IMR-90 (cell line): ENCODE measurements at regions not wholly inside any gene's neighbourhood (a gene's known extent, or its start where the extent isn't known, plus 50 kb on each side); places are given as distances from the start of the nearest gene placed in this dataset.

ENCODE experiments used
- ATAC-seq: fragments of 200-7000 bp; cut with Tn5 transposase; 2 replicates; pipeline ENCODE4 v1.9.1; 2020; ENCODE audit warnings: low read depth, mild to moderate bottlenecking, moderate library complexity
- BruUV-seq: library from RNA; stranded (reverse); fragments of 400-500 nt; replicated peaks from 2 replicates; lab custom pipeline; 2021; lab: Mats Ljungman, UMichigan
- CTCF ChIA-PET: fragments of 300-600 bp; formaldehyde crosslinking; extraction: SDS; loops from one replicate; lab custom pipeline; 2021; ENCODE audit warnings: antibody characterized with exemption; lab: Yijun Ruan, JAX
- POLR2A ChIA-PET: fragments of 300-600 bp; sonication (Branson Sonifier 250); formaldehyde crosslinking; loops from one replicate; lab custom pipeline; 2022; ENCODE audit warnings: antibody characterized with exemption; ENCODE audit not compliant: unreplicated experiment; lab: Charles Lee
- DNase-seq: peaks from one replicate; pipeline ENCODE4 v3.0.0; 2013
- H2AFZ ChIP-seq: replicated peaks from 2 replicates; pipeline ENCODE3; 2013; ENCODE audit warnings: low read length, mild to moderate bottlenecking; ENCODE audit not compliant: poor library complexity
- H2AK5ac ChIP-seq: 2 replicates; pipeline ENCODE4 v1.6.1; 2013; ENCODE audit warnings: low read depth, low read length, inconsistent platforms
- H2AK9ac ChIP-seq: replicated peaks from 2 replicates; pipeline ENCODE3; 2013; ENCODE audit warnings: mild to moderate bottlenecking, low read depth, low read length, moderate library complexity; ENCODE audit not compliant: poor library complexity
- H2BK120ac ChIP-seq: 2 replicates; pipeline ENCODE4 v1.6.1; 2013; ENCODE audit warnings: low read depth, low read length, inconsistent platforms
- H2BK15ac ChIP-seq: 3 replicates; pipeline ENCODE4 v1.6.1; 2013; ENCODE audit warnings: low read depth, low read length, inconsistent platforms
- H2BK20ac ChIP-seq: 2 replicates; pipeline ENCODE4 v1.6.1; 2013; ENCODE audit warnings: low read depth, mild to moderate bottlenecking, inconsistent platforms, low read length, moderate library complexity
- H2BK5ac ChIP-seq: 2 replicates; pipeline ENCODE4 v1.6.1; 2013; ENCODE audit warnings: mild to moderate bottlenecking, low read depth, low read length, inconsistent platforms; ENCODE audit not compliant: poor library complexity, severe bottlenecking
- H3K14ac ChIP-seq: replicated peaks from 2 replicates; pipeline ENCODE4 v1.6.1; 2013; ENCODE audit warnings: low read depth, low read length, inconsistent platforms
- H3K18ac ChIP-seq: 2 replicates; pipeline ENCODE4 v1.6.1; 2013; ENCODE audit warnings: low read depth, low read length, control low read depth
- H3K23ac ChIP-seq: 2 replicates; pipeline ENCODE4 v1.6.1; 2013; ENCODE audit warnings: low read depth, low read length, inconsistent platforms
- H3K27ac ChIP-seq: 2 replicates; pipeline ENCODE4 v1.5.1; 2013; ENCODE audit warnings: mild to moderate bottlenecking, control low read depth, low read length; ENCODE audit not compliant: insufficient read depth
- H3K27me3 ChIP-seq: 2 replicates; pipeline ENCODE4 v1.6.1; 2013; ENCODE audit warnings: low read length; ENCODE audit not compliant: control insufficient read depth, insufficient read depth
- H3K36me3 ChIP-seq: 2 replicates; pipeline ENCODE4 v1.6.1; 2013; ENCODE audit warnings: low read length, mixed read lengths; ENCODE audit not compliant: control insufficient read depth, insufficient read depth
- H3K4ac ChIP-seq: 2 replicates; pipeline ENCODE4 v1.6.1; 2013; ENCODE audit warnings: low read depth, low read length, inconsistent platforms
- H3K4me1 ChIP-seq: 2 replicates; pipeline ENCODE4 v1.6.1; 2013; ENCODE audit warnings: low read length, mixed read lengths; ENCODE audit not compliant: control insufficient read depth, insufficient read depth
- H3K4me2 ChIP-seq: 2 replicates; pipeline ENCODE4 v1.6.1; 2013; ENCODE audit warnings: low read depth, mild to moderate bottlenecking, control low read depth, low read length, moderate library complexity
- H3K4me3 ChIP-seq: 2 replicates; pipeline ENCODE4 v1.5.1; 2013; ENCODE audit warnings: low read depth, mild to moderate bottlenecking, control low read depth, low read length, moderate library complexity; ENCODE audit not compliant: insufficient read depth
- H3K56ac ChIP-seq: 2 replicates; pipeline ENCODE4 v1.6.1; 2013; ENCODE audit warnings: low read length, inconsistent platforms; ENCODE audit not compliant: insufficient read depth; ENCODE audit errors: extremely low read depth
- H3K79me1 ChIP-seq, 2 experiments: 2 replicates each; pipeline ENCODE4 v1.6.1; 2013; ENCODE audit warnings: low read length in 2 of 2, inconsistent platforms in 1 of 2, low read depth in 1 of 2
- H3K9ac ChIP-seq: 2 replicates; pipeline ENCODE4 v1.6.1; 2013; ENCODE audit warnings: low read depth, low read length, control low read depth
- H3K9me1 ChIP-seq: 2 replicates; pipeline ENCODE4 v1.6.1; 2013; ENCODE audit warnings: low read length, inconsistent platforms; ENCODE audit not compliant: insufficient read depth
- H3K9me3 ChIP-seq: 2 replicates; pipeline ENCODE4 v1.6.1; 2013; ENCODE audit warnings: low read length; ENCODE audit not compliant: control insufficient read depth, insufficient read depth
- H4K20me1 ChIP-seq: 2 replicates; pipeline ENCODE4 v1.6.1; 2013; ENCODE audit warnings: low read length, inconsistent platforms; ENCODE audit not compliant: insufficient read depth
- H4K5ac ChIP-seq: 2 replicates; pipeline ENCODE4 v1.6.1; 2013; ENCODE audit warnings: mild to moderate bottlenecking, low read depth, low read length, control low read depth
- H4K8ac ChIP-seq, 2 experiments: 2 replicates each; pipeline ENCODE4 v1.6.1; 2013; ENCODE audit warnings: low read depth in 2 of 2, low read length in 2 of 2, control low read depth in 1 of 2, inconsistent platforms in 1 of 2
- H4K91ac ChIP-seq: 2 replicates; pipeline ENCODE4 v1.6.1; 2013; ENCODE audit warnings: low read depth, low read length, inconsistent platforms; ENCODE audit not compliant: insufficient read depth
- MAFK ChIP-seq: IDR thresholded peaks from 2 replicates; pipeline ENCODE4 v1.6.1; 2012; ENCODE audit warnings: low read depth, low read length, improper control_type of control experiment
- WGBS, 2 experiments: methylation state at CpG; one replicate each; pipeline versions ENCODE4 v1.1.5 to v1.1.7; 2013; ENCODE audit warnings: missing lambda C conversion rate in 2 of 2; ENCODE audit not compliant: insufficient read length in 1 of 2; ENCODE audit errors: extremely low coverage in 2 of 2; 5-methylcytosine and 5-hydroxymethylcytosine counted together
- dilution Hi-C: fragments of 300-500 bp; cut with HindIII; formaldehyde crosslinking; loops from one replicate; pipeline ENCODE4 v1.14.3; 2018; ENCODE audit warnings: low sequenced_read_pairs; ENCODE audit not compliant: unreplicated experiment
- in situ Hi-C: fragments of 300-500 bp; cut with MboI; formaldehyde crosslinking; loops from 3 replicates; pipeline ENCODE4 v1.14.3; 2019; ENCODE audit warnings: low sequenced_read_pairs, inconsistent platforms, mixed read lengths
- intact Hi-C: fragments of 100-400 bp; cut with micrococcal nuclease; formaldehyde crosslinking; loops from 2 replicates; pipeline ENCODE4 v1.10.0; 2022
- TF ChIP-seq, protein P1 (sequence below): fragments of 150-350 bp; IDR thresholded peaks from 2 replicates; pipeline ENCODE4 v1.6.1; 2017; ENCODE audit warnings: mild to moderate bottlenecking, antibody characterized with exemption, low read length, low read depth

DNA sequence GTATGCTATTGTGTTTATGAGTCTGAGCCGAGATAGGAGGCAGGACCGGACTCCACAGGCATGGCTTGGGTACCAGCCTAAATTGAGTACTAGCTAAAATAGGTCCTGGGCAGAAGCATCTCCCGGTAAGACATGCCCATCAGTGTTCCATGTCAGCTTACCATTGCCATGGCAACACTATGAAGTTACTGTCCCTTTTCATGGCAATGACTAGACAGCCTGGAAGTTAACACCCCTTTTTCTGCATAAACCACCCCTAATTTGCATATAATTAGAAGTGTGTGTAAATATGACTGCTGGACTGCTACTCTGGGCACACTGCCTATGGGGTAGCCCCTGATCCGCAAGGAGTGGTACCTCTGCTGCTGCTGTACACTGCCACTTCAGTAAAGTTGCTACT, 1005.1 kb upstream of the FAM98A start:
- ChIA-PET CTCF (no interaction called here), POLR2A (no interaction called here)
- H2AK9ac ChIP-seq: no peak overlapping the region
- dilution Hi-C loops: no loop called here
- H2BK120ac ChIP-seq: no peak overlapping the region
- no peak overlapping the region for H4K8ac ChIP-seq
- H3K23ac ChIP-seq: no peak overlapping the region
- H3K36me3 ChIP-seq: no peaks in the 10 kb centered on the region
- no peak overlapping the region for H2BK20ac ChIP-seq
- H3K9me1 ChIP-seq: no peaks in the 10 kb centered on the region
- intact Hi-C loops: no loop called here
- H4K91ac ChIP-seq: no peak overlapping the region
- no peak for DNase-seq
- H2AK5ac ChIP-seq: no peak overlapping the region
- ATAC-seq: no peak
- WGBS, 2 experiments: 80% methylated on average over 1 of the region's 4 CpGs; no CpG with 5 or more reads in 1 of the 2 experiments
- H3K56ac ChIP-seq: no peak overlapping the region
- no peak overlapping the region for H2BK15ac ChIP-seq
- H3K9me3 ChIP-seq: peaks cover 2% of the 10 kb centered on the region; the same call in 1 of the 2 replicates
- H3K79me1 ChIP-seq: no peaks in the 10 kb centered on the region
- H3K18ac ChIP-seq: no peak overlapping the region
- H3K4me3 ChIP-seq: no peak overlapping the region
- H3K14ac ChIP-seq: no peak overlapping the region
- in situ Hi-C loops: no loop called here
- no peak overlapping the region for H2BK5ac ChIP-seq
- H3K27me3 ChIP-seq: no peaks in the 10 kb centered on the region
- no peak overlapping the region for H3K4ac ChIP-seq
- H2AFZ ChIP-seq: no peak overlapping the region
- H4K20me1 ChIP-seq: no peaks in the 10 kb centered on the region
- no TSS peak for BruUV-seq
- TF ChIP-seq MAFK: no peak
- TF ChIP-seq, protein P1, sequence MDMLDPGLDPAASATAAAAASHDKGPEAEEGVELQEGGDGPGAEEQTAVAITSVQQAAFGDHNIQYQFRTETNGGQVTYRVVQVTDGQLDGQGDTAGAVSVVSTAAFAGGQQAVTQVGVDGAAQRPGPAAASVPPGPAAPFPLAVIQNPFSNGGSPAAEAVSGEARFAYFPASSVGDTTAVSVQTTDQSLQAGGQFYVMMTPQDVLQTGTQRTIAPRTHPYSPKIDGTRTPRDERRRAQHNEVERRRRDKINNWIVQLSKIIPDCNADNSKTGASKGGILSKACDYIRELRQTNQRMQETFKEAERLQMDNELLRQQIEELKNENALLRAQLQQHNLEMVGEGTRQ: no peak
- no peaks in the 10 kb centered on the region for H3K4me1 ChIP-seq
- H3K27ac ChIP-seq: no peak overlapping the region
- no peak overlapping the region for H3K9ac ChIP-seq
- no peak overlapping the region for H3K4me2 ChIP-seq
- no peak overlapping the region for H4K5ac ChIP-seq
